ENCODE measurements at regions not wholly inside any gene's neighbourhood (a gene's known extent, or its start where the extent isn't known, plus 50 kb on each side); places are given as distances from the start of the nearest gene placed in this dataset.

DNA sequence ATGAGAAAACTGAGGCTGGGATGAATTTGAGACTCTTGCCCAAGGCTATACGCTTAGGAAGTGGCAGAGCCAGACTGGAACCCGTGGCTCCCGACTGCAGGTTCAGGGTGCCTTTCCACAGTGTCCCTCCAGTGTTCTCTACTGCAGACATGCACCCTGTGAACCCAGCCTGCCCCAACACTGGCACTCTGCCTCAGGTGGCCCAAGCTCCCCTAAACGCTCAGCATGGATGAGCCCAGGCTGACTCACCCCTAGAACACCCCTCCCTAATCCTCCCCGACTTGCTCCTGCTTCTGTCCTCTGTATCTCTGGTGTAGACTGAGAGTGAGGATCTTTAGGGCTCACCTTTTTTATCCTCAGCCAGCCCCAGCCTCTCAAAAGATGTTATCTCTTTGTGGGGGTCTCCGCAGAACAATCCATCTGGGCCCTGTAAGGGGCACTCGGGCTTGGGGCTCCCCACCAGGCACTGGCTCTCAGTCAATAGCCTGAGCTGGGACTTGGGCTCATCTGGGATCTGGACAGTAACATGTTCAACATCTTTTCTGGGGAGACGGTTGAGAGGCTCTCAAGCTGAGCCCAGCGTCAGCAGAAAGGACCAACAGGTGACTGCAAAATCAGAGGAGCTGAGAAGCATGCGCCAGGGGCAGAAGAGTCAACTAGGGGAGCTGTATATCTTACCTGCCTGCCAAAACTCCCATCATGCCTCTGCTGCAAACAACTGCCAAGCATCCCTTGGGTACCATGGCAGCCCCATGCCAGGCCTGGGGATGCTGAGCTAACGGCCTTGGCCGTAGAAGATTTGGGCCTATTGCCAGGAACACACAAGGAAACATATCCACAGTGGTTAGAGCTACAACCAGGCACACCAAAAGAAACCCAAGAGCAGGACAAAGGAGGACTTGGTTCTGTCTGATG, 176.2 kb downstream of the BUD13 start:
- H3K27ac Mint-ChIP-seq = no peak overlapping the region

GRCh38 chr11:116595305-116595880, 177.4 kb downstream of the BUD13 start:
- Mint-ChIP-seq H3K27ac (no peak overlapping the region), H3K4me3 (no peak overlapping the region), H3K4me1 (no peaks in the 10 kb centered on the region), H3K36me3 (no peaks in the 10 kb centered on the region), H3K27me3 (peaks cover 16 to 37% (median 22%) of the 10 kb centered on the region in 3 donors), H3K9me3 (peaks cover 0 to 5% (median 0%) of the 10 kb centered on the region in 7 donors)
- ATAC-seq (ENCODE audit: low read depth in 2 of 2) (no peak), DNase-seq (no peak)

More for the DNA sequence above, 176.2 kb downstream of the BUD13 start:
- H3K4me1 Mint-ChIP-seq = no peaks in the 10 kb centered on the region
- no peaks in the 10 kb centered on the region for H3K36me3 Mint-ChIP-seq
- DNase-seq (no peak), ATAC-seq (ENCODE audit: low read depth in 2 of 2) (no peak)
- no peaks in the 10 kb centered on the region for H3K9me3 Mint-ChIP-seq
- no peak overlapping the region for H3K4me3 Mint-ChIP-seq
- H3K27me3 Mint-ChIP-seq = peaks cover 14 to 28% (median 16%) of the 10 kb centered on the region in 3 donors

DNA sequence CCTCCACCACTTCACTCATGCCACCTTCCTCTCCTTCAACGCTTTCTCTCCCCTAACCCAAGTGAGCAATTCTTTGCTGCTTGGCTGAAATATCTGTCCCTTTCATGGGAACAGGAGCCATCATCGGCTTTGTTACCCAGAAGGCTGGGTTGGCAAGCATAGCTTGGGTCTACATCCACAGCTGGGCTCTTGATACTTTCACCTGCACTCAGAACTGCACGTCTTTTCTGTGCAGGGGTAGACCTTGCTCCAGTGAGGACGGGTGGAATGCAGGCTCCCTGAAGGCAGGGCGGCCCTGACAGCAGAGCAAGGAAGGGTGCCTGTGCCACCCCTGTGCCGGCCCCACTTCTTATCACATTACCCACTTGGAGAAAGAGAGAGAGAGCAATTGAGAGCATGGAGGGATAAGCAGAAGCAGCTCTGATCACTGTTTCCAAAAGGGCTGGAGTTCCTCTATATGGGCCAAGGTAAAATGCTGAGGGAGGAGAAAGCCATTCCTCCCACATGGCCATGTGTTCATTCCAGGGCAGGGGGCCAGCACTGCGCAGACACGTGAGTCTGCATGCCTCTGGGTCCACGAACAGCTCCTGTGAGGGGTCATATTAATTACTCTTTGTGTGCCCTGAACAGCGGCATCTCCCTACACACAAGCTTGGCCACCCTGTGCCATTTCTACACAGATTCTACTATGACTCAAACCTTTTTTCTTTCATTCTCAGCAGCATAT, 181.8 kb downstream of the BUD13 start:
- Mint-ChIP-seq H3K4me1 (no peaks in the 10 kb centered on the region), H3K27ac (no peak overlapping the region), H3K4me3 (peak overlapping the region in 1 of 8 donors; percentile 71), H3K9me3 (peaks cover 0 to 12% (median 8%) of the 10 kb centered on the region in 7 donors), H3K27me3 (peaks cover 12 to 31% (median 26%) of the 10 kb centered on the region in 3 donors), H3K36me3 (no peaks in the 10 kb centered on the region)
- no peak for ATAC-seq (ENCODE audit: low read depth in 2 of 2)
- no peak for DNase-seq

DNA sequence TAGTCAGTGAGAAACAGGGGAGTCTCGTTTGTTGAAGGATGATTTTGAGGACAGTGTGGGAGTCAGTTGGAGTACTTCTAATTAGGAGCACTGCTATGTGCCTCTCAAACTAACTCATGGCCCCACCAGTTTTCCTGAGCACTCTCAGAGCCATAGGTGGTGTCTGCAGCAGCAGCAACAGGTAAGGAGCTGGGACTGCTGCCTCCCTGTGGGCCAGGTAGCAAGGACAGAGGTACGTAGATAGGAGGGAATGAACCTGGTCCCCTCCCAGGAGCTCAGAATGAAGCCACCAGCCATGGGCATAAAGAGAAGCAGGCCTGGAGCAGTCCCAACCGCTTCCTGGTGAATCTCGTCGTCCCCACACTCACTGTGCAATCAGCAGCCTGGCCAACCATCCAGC, 183.4 kb downstream of the BUD13 start:
- H3K36me3 Mint-ChIP-seq = no peaks in the 10 kb centered on the region
- H3K9me3 Mint-ChIP-seq = peaks cover 0 to 12% (median 8%) of the 10 kb centered on the region in 7 donors
- peaks cover 18 to 35% (median 28%) of the 10 kb centered on the region in 3 donors for H3K27me3 Mint-ChIP-seq
- no peaks in the 10 kb centered on the region for H3K4me1 Mint-ChIP-seq
- no peak overlapping the region for H3K27ac Mint-ChIP-seq
- DNase-seq (no peak), ATAC-seq (ENCODE audit: low read depth in 2 of 2) (no peak)
- H3K4me3 Mint-ChIP-seq = no peak overlapping the region

- ATAC-seq (ENCODE audit: low read depth in 2 of 2) = no peak
- Mint-ChIP-seq H3K27me3 (peaks cover 19 to 48% (median 48%) of the 10 kb centered on the region in 3 donors), H3K27ac (no peak overlapping the region), H3K4me1 (no peaks in the 10 kb centered on the region), H3K36me3 (no peaks in the 10 kb centered on the region), H3K4me3 (no peak overlapping the region), H3K9me3 (peaks cover 0 to 12% (median 8%) of the 10 kb centered on the region in 7 donors)
- DNase-seq = no peak
These were observed 186.4 kb downstream of the BUD13 start for GRCh38 chr11:116586392-116586791.

- Mint-ChIP-seq H3K27ac (no peak overlapping the region), H3K4me3 (no peak overlapping the region), H3K9me3 (peaks cover 0 to 5% (median 0%) of the 10 kb centered on the region in 7 donors), H3K27me3 (peaks cover 34 to 67% (median 65%) of the 10 kb centered on the region in 3 donors), H3K4me1 (no peaks in the 10 kb centered on the region), H3K36me3 (no peaks in the 10 kb centered on the region)
- DNase-seq (no peak), ATAC-seq (ENCODE audit: low read depth in 2 of 2) (no peak)
These were observed 190.2 kb downstream of the BUD13 start for GRCh38 chr11:116582571-116582970.

GRCh38 chr11:116581349-116581748, 191.4 kb downstream of the BUD13 start:
- H3K27me3 Mint-ChIP-seq = peaks cover 41 to 78% (median 77%) of the 10 kb centered on the region in 3 donors
- H3K27ac Mint-ChIP-seq = no peak overlapping the region
- peaks cover 0 to 6% (median 0%) of the 10 kb centered on the region in 7 donors for H3K9me3 Mint-ChIP-seq
- H3K4me3 Mint-ChIP-seq = peak overlapping the region in 1 of 8 donors; percentile 37
- no peak for DNase-seq
- H3K36me3 Mint-ChIP-seq = no peaks in the 10 kb centered on the region
- no peaks in the 10 kb centered on the region for H3K4me1 Mint-ChIP-seq
- no peak for ATAC-seq (ENCODE audit: low read depth in 2 of 2)

DNA sequence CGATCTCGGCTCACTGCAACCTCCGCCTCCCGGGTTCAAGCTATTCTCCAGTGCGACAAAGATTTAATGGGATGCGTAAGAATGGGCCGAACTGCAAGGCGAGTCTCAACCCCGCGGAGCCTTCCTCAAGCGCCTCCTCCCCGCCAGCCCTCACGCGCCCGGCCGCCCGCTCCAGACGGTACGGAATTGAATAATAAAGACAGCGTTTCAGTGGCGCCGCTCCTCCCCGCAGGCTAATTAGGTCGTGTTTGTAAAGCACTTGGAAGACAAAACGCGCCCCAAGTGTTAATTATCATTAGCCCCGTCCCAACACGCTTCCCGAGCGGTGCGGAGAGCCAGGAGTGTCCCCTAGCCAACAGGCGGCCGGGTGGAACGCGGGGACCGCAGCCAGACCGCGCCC, 192.0 kb downstream of the BUD13 start:
- H3K36me3 Mint-ChIP-seq = no peaks in the 10 kb centered on the region
- H3K9me3 Mint-ChIP-seq = peaks cover 0 to 6% (median 0%) of the 10 kb centered on the region in 7 donors
- no peak overlapping the region for H3K4me3 Mint-ChIP-seq
- DNase-seq (no peak), ATAC-seq (ENCODE audit: low read depth in 2 of 2) (no peak)
- H3K27ac Mint-ChIP-seq = no peak overlapping the region
- H3K27me3 Mint-ChIP-seq = peaks cover 41 to 79% (median 75%) of the 10 kb centered on the region in 3 donors
- H3K4me1 Mint-ChIP-seq = no peaks in the 10 kb centered on the region

DNA sequence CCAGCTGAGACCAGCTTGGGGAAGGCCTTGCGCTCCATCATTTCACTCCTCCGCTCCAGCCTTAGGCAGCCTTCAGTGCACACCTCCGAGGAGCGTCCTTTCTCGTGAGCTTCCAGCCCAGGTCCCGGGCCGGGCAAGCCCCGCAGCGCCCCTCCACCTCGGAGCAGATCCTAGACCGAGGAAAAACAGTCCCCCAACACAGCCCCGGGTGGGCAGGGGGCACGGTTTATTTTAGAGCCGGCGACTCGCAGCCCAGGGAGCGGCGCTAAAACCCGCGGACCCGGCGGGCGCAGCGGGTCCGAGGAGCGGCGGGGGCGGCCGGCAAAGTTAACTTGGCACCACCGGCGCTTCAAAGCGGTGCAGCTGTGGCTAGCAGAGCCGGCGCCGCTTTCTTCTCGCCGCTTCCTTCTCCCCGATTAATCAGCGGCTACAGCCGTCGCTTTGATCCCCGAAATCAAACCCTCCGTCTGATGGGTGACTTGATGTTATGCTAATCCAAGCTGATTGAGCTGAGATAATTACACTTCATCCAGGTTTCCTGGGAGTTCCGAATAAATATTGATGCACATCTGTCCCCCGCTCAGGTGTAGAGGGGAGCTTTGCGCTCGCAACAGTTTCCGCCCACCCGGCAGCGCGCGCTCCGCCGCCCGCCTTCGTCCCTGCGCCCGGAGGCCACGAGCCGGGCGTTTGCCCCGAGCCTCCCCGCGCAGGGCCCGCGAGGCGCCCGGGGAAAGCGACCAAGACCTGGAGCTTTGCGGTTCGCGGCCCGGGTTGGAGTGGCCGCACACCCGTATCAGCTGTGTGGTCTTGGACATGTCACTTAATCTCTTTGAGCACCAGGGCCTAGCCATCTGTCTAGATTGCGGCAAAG, 192.7 kb downstream of the BUD13 start:
- ATAC-seq (ENCODE audit: low read depth in 2 of 2) (no peak), DNase-seq (no peak)
- Mint-ChIP-seq H3K4me1 (no peaks in the 10 kb centered on the region), H3K36me3 (no peaks in the 10 kb centered on the region), H3K4me3 (no peak overlapping the region), H3K27ac (no peak overlapping the region), H3K27me3 (peaks cover 41 to 76% (median 74%) of the 10 kb centered on the region in 3 donors), H3K9me3 (peaks cover 0 to 6% (median 0%) of the 10 kb centered on the region in 7 donors)

DNA sequence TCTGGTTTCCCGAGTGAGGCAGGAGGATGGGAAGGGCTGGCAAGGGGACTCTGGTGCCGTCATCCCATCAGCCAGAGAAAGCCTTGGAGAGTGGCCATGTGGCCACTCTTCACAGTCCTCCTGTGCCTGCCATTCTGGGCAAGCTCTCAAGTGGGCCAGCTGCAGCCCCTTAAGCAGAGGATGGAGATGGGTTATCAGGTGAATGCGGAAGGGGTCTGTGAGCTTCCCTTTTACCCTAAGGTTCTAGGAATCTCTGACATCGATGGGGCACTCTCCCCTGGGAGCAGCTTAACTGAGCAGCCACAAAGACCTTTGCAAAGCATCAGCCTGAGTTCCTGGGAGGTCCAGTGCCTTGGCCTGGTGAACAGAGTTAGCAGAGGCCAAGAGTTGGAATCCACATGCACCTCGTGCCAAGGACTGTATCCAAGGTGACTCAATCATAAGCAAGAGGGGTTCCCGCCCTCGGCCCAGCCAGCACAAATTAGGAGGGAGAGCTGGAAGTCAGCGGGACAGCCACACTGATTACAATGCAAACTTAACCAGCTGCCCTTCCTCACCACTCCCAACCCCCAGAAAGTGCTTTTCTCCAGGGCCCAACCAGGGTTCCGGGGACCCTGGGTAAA, 193.6 kb downstream of the BUD13 start:
- no peak for ATAC-seq (ENCODE audit: low read depth in 2 of 2)
- Mint-ChIP-seq H3K27ac (peak overlapping the region in 1 of 6 donors; percentile 49), H3K4me3 (peak overlapping the region in 1 of 8 donors; percentile 66), H3K36me3 (no peaks in the 10 kb centered on the region), H3K27me3 (peaks cover 33 to 67% (median 66%) of the 10 kb centered on the region in 3 donors), H3K9me3 (peaks cover 0 to 6% (median 0%) of the 10 kb centered on the region in 7 donors), H3K4me1 (no peaks in the 10 kb centered on the region)
- DNase-seq = no peak

- Mint-ChIP-seq H3K27me3 (peaks cover 31 to 55% (median 55%) of the 10 kb centered on the region in 3 donors), H3K27ac (no peak overlapping the region)
These were observed 194.8 kb downstream of the BUD13 start for GRCh38 chr11:116577956-116578355.

DNA sequence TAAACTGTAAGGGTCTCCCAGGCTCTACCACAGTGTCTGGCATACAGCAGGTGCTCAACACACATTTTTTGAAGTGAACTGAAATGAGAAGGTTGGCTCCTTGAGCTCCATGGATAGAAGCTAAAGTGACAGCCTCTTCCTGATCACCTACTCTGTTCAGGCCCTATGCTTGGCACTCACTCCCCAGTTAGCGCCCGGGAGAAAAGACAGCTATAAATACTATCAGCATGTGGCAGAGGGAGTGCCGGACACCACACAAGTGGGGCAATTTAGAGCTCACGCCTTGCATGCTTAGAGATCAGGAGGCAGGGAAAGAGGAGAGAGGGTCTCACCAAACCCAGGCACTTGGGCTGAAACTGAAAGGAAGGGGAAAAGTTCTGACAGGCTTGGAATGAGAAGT, 195.5 kb downstream of the BUD13 start:
- Mint-ChIP-seq H3K36me3 (no peaks in the 10 kb centered on the region), H3K4me3 (no peak overlapping the region), H3K9me3 (peaks cover 0 to 6% (median 0%) of the 10 kb centered on the region in 7 donors), H3K27me3 (peaks cover 31 to 48% (median 48%) of the 10 kb centered on the region in 3 donors), H3K4me1 (no peaks in the 10 kb centered on the region), H3K27ac (no peak overlapping the region)
- ATAC-seq (ENCODE audit: low read depth in 2 of 2) = no peak
- no peak for DNase-seq

More at GRCh38 chr11:116577956-116578355, 194.8 kb downstream of the BUD13 start:
- Mint-ChIP-seq H3K9me3 (peaks cover 0 to 6% (median 0%) of the 10 kb centered on the region in 7 donors), H3K36me3 (no peaks in the 10 kb centered on the region), H3K4me3 (no peak overlapping the region), H3K4me1 (no peaks in the 10 kb centered on the region)
- no peak for ATAC-seq (ENCODE audit: low read depth in 2 of 2)
- DNase-seq = no peak
